ENCODE measurements at regions not wholly inside any gene's neighbourhood (a gene's known extent, or its start where the extent isn't known, plus 50 kb on each side); places are given as distances from the start of the nearest gene placed in this dataset.

DNA sequence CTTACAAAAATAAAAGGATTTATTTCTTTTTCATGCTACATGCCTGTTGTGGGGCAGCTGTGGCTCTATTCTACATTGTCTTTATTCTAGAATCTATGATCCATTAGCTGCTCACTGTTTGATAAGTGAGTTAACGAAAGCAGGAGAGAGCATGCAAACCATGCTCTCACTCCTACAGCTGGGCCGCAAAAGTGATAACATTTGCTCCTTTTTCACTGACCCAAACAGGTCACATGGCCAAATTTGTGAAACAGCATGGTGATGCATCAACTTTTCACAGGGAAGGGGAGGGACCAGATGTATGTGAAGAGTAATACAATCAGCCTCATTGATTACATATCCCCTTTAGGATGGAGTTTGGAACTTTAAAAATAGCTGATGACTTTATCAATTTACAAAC is 456.9 kb upstream of the SYT1 start:
- DNase-seq: peak; percentile 86

DNA sequence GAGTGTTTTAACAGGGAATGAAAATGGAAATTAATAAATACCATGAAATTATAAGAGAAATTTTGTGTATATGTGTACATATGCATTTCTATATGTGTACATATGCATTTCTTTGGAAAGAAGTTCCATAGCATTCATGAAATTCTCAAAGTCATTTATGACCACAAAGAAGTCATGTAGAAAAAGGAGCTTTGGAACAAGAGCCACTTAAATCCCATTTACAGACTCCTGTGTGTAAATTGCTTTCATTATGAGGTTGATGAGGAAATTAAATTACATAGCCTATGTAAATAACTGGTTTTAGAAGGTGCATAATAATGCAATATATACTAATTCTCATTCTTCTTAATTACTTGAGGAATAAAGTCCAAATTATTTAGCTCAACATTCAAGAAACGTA is 450.5 kb upstream of the SYT1 start:
- DNase-seq: no peak

DNA sequence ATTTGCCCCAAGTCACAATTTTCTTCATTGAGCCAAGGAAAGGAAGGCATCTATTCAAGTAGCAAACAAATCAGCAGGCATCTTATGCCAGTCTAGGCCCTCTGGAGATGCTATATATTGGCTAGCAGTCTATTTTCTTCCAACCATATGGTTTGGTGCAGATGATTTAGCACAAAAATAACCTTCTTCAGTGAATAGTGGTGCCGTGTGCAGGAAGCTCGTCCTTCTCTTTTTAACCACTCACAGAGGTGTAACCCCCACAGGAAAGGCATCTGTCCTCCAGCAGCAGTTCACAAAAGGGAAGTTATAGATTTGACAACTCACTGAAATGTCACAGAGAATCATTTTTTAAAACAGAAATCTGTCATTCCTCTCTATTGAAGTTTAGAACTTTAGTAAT is 445.7 kb upstream of the SYT1 start:
- DNase-seq: peak; percentile 73

DNA sequence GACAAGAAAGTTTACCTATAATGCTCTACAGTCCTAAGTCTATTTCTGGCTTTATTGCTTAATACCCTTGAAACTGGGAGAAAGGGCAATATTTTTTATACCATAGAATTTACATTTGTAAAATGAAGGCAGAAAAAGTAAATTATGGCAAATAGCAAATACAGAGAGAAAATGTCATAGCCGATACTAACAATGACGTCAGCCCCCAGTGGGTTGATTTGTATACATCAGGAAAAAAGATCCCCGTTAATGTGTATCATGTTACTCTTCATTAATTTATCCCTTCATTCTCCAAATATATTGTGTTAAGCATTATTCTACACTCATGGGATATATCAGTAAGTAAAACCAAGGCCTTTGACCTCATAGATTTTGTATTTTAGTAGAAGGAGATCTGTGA is 445.1 kb upstream of the SYT1 start:
- no peak for DNase-seq

DNA sequence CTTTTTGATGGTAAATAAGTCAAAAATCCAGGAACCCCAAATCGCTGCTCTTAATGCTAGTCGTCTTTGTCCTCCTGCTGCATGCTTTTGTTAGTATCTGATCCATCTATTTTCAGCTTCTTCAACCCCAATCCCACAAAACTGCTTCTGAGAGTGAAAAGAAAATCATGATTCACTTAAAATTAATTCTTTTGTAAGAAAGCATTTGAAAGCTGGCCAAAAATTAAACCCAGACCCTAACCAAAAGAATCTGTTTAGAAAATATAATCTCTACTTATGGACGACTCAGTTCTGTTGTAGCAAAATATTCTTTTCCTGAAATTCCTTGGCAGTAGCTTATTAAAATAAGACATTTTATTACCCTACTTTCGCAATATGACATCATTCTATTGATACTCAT is 443.6 kb upstream of the SYT1 start:
- no peak for DNase-seq

DNA sequence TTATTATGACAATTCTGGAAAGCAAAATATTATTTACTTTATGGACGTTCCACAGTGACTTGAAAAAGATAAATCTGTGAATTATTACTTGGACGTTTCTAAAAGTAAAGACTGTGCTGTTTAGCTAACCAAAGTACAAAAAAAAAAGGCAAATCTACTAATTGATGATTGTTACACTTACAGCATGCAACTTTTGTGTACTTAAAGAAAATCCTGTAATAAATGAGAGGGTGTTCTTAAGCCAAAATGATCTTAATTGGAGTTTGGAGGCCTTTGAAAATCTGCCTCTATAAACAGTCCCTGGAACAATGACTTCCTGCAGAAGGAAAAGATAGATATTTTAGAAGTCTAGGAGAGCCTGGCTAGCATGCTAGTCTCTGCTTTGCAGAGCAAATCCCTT is 434.0 kb upstream of the SYT1 start:
- no peak for DNase-seq

DNA sequence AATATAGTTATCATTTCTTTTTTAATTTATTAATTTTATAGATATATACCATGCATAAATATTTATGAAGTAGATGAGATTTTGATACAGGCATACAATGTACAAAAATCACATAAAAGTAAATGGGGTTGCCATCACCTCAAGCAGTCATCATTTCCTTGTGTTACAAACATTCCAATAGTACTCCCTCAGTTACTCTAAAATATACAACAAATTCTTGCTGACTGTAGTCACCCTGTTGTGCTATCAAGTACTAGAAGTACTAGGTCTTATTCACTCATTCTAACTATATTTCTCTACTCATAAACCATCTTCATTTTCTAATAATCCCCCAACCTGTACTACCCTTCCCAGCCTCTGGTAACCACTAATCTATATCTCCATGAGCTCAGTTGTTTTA is 432.6 kb upstream of the SYT1 start:
- no peak for DNase-seq

DNA sequence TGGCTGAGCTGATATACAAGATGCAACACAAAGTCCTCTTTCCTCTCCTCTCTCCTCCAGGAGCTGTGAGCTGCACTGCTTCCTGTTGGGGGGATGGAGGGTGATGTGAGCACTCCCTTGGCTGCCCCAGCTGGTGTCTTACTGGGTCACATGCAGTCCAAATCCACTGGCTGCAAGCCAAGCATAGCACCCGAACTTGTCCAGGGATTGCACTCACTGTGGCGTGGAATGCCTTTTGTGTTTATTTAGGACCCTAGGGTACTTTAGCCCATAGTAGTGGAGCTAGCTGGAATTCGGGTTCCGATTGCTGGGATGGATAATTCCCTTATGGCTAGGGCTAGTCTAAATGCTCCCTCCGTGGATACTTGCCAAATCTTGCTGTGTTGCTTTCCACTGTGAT is 424.9 kb upstream of the SYT1 start:
- DNase-seq: no peak

DNA sequence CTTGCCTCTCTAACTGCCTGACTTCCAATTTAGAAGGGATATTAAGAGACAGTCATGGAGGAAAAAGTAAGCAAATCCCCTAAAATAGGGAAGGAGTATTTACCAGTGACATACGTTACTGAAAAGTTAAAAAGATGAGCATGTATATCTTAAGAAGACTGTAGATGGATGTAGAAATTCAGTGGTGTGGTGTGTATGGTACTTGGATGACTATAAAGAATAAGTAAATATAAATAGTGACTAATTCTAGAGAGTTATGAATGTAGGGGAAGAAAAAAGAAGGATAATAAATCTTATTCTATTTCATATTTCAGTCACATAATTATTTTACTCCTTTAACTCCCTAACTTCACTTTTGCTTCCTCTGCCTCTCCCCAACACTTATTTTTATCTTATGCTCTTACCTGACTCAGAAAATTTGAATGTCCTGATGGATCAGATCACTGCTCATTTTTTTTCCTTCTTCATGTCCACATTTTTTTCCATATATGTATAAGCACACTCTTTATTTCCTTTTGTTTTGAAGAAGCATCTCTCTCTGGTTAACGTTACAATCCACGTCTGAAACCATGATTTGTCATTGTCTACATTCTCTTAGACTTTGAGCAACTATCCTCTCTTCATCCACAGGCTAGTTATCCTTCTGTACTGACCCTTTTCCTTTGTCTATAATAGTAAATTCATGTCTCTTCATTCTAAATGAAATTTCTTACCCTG is 422.7 kb upstream of the SYT1 start:
- no peak for DNase-seq

DNA sequence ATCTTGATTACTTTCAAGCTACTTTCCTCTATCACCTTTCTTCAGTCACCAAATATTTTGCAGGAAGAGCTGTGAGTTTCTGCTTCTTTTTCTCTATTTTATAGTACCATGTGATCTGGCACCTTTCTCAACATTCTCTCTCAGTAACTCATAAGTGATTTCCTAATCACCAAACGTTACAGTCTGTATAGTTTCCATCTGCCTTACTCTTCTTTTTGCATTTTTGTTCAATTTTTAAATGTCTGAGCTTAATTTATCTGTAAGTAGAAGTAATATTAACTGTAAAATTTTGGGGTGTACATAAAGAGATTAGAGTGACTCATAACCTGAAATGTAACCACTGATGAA is 422.1 kb upstream of the SYT1 start:
- no peak for DNase-seq

DNA sequence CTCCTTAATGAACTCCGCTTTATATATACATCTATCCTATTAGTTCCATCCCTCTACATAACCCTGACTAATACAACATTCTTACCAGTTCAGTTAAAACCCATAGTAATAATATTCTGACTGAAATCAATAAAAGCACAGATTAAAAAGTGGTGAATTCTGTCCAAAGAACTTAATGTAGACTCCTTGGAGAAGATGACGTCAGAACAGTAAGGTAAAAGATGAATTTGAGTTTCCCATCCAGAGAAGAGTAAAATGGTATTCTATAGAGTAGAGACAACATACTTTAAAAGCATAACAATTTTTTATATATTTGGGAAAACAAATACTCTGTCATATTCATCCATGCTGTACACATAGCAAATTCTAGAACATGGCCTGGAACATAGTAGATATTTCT is 418.0 kb upstream of the SYT1 start:
- no peak for DNase-seq

DNA sequence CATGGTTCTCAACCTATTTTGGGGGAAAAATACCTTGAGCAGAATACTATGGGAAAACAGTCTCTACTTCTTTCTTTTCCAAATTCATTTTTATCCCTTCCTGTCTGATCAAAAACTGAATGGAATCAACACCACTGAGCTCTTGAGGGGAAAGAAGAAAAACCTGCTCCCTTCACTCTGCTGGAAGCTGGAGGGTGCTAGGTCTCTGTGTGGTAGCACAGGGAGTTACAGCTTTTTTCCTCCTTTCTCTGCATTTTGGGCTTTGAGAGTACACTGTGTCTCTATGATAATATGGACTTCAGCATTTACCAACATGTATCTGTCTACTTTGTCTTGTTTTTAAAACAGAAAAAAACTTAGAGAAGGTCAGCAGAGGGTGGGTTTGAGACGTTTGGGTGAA is 417.2 kb upstream of the SYT1 start:
- no peak for DNase-seq

DNA sequence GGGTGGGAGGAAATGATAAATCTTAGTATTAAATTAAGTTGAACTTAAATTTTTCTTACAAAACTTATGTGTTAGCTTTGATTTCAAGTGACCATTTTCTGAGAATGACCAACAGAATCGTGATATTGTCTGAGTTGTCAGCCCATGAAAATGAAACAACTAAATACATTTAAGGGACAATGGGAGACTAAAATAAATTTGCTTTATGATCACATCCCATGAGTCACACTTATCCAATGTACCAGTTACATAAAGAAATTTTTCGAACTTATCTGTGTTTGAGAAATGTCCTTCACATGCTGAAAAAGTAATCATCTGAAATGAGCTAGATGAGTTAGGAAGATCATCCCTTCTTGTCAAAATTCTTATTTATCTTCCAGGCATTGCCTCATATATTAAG is 415.9 kb upstream of the SYT1 start:
- no peak for DNase-seq

DNA sequence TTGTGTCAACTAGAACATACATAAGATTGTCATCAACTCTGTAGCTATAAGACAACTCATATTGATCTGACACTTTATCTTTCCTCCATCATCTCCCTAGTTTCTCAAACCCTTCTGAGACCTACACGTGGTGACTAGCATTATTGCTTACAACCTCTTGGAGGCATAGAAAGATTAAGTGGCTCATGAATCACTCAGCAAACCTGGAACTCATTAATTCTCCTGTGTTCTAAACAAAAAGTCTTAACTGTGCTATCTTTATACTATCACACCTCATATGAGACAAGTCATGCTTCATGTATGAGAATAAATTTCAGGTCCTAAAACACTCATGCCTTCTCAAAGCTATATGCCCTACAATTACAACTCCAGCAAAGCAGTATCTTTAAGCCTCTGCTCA is 408.6 kb upstream of the SYT1 start:
- no peak for DNase-seq

DNA sequence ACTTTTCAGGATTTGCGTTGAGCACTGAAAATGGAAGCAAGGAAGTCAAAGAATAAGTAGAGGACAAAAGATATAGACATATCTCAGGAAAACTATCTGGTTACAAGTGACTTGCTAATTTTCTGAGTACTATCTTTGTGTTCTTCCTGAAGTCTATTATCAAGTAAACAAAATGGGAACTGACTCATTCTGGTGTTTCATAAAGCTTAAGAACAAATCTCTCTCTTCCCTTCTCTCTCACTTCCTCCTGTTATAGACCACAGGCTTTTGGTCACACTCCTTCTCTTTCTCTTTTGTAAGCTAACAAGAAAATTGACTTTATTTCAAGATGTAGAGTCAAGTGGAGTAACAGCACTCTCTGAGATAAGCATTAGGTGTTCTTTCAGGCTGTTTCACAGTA is 406.6 kb upstream of the SYT1 start:
- DNase-seq: peak; percentile 77

DNA sequence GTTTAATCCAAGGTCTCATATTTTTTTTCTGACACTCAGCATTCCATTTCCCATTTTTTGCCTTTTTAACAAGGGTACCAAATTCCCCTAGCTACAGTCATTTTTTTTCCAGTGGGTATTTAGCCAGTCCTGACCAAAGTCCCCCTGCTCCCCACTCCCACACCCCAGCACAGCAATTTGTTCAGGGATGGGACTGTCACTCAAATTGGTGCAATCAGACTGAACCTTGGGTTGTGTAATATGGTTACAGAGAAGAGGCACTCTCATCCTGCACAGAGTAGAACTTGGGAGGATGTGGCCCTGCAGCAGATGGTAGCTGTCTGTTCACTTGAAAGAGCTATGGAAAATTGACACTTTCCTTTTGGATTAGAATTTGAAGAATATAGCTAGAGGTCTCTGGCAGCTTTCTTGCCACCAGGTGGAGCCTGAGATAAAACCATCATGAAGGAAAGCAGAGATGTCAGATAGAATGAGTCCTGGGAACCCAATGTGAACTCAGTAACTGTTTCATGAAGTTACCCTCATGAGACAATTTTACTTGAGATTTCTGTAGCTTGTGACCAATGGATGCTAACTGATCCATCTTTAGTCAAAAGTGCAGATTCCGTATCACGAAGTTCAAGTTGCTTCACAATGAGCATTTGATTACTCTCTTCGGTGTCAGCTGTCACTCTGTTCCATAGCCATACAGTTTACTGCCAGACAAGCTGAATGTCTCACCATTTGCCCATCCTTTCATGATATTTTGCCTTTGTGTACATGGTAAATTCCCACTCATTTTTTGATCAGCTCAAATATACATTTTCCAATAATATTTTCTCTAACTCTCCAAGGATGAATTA is 394.0 kb upstream of the SYT1 start:
- DNase-seq: peak; percentile 69

DNA sequence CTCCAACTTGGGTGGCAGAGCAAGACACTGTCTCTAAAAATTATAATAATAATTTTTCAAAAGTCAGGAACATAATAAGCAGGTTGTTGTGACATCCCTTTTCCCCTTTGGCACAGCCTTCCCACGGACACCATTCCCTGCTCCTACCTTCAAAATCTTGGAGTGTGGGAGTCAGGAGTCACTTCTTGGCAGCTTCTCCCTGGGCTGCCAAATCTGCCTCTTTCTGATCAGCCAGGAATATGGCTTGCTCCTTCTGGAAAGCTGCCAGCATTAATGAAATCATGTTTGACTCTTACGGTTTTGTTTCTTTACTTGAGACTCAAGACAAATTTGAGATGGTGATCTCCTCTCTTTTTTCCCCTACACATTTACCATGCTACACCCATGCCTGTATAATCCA is 391.4 kb upstream of the SYT1 start:
- DNase-seq: no peak

DNA sequence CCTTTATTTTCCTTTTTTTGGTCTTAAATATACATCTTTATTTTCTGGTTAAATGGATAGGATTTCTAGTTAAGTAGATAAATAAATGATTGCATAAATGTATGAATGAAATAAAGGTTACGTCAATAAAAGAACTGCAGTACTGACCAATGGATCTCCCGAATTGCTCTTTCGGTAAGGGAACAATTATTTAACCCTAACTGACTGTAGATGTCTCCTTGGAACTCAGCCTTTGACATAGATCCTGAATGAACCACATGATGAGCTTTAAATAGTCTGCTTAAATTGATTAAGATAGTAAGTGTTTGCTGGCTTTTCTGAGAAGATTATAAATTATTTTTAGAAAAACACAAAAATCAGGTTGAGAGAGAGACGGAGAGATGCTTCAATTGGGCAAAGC is 391.0 kb upstream of the SYT1 start:
- no peak for DNase-seq

DNA sequence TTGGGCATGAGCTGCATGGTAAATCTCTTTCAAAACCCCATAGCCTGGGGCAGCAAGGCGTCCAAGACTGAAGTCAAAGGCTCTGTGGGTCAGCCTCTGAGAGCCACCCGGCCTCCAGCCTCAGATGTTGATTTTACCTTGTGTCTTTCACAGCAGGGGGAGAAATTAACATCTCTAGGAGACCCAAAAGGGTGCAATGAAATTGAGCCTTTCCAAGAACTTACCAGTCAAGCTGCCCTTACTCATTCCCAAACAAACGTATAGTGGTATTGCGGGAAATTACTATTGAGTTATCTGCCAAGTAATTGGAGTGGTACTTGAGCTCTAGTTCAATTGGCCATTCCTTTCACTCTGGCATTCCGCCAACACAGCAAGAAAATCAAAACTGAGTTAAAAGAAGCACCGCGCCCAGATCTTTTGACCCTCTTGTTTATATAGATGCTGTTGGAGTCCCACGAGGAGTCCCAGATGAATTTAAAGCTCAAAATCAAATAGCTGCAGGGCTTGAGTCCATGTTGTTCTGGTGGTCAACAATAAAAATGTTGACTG is 380.7 kb upstream of the SYT1 start:
- no peak for DNase-seq

DNA sequence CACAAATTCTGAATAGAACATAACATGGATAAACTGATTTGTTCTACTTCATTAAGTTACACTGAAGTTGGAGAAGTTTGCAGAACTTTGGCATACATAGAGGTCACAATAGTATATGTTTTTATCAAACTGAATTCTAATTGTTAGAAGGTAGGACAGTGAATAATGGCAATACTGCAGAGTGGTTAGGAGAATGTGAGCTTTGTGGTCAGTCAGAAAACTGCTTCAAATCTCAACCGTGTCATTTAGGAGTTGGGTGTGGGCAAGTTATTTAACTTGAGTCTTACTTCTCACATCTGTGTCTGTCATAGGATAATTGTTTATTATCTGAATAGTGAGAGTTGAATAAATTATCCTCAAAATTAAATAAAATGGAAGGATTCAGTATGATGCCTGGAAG is 374.6 kb upstream of the SYT1 start:
- DNase-seq: no peak

DNA sequence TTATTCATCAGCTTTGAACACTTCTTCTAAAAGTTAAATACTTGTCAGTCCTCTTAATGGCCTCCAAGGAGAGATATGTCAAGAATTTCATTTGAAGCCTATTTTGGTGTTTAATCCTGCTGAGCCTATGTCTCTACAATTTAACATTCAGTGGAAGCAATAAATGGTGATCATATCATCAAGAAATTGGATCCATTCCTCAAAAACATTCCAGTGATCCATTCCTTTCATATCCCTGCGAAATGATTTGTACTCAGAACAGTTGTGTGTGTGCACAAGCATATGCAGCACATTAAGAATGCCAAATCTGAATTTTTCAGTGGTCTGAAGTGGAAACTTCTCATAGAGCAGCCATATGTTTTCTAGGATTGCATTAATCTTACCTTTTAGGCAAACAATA is 373.7 kb upstream of the SYT1 start:
- no peak for DNase-seq

DNA sequence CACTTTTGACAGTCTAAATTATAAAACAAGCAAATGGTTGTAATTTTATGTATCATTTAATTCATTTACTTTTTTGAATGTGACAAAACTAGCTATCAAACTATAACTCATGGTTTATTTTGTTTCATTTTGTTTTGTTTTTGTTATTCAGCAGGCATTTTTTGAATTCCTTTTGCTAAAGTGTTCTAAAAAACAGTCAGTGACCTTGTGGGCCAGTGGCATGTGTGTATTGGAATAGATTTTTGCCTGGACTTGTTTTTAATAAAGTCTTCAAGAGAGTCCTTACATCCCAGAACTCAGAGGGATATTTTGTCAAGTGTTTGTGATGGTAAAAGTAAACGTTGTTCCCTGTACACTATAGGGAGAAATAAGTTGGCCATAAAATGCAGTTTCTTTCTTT is 369.7 kb upstream of the SYT1 start:
- DNase-seq: no peak

DNA sequence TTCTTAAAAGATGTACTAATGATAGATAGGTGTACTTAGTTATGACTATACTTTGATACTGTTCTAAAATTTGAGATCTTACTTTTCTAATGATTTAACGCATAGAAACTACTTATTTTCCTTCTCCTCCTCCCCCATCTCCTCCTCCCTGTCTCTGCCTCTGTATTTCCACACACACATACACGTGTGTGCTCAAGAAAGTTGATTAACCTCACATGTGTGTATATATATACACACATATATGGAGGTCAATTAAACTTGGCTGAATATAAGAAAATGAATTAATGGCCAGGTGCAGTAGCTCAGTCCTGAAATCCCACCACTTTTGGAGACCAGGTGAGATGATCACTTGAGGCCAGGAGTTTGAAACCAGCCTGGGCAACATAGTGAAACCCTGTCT is 362.7 kb upstream of the SYT1 start:
- DNase-seq: no peak

DNA sequence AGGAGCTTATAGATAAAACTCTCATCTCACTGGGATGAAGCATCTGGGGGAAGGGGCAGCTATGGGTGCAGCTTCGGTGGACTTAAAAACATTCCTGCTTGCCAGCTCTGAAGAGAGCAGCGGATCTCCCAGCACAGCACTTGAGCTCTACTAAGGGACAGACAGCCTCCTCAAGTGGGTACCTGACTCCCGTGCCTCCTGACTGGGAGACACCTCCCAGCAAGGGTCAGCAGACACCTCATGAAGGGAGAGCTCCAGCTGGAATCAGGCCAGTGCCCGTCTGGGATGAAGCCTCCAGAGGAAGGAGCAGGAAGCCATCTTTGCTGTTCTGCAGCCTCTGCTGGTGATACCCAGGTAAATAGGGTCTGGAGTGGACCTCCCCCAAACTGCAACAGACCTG is 345.2 kb upstream of the SYT1 start:
- no peak for DNase-seq

All from OCI-M1 (cell line).